ENCODE measurements at regions not wholly inside any gene's neighbourhood (a gene's known extent, or its start where the extent isn't known, plus 50 kb on each side); places are given as distances from the start of the nearest gene placed in this dataset.
"Not testable (repeated sequence)": the region's sequence is repeated elsewhere in the genome, so short reads cannot be mapped to it uniquely, and the experiment has no call there.

- WGBS (ENCODE audit: insufficient coverage) = 71% methylated on average over 3 of the region's 3 CpGs
- H3K9me3 ChIP-seq (replicated peaks; ENCODE audit: control insufficient read depth, low read depth, low read length) = no peaks in the 10 kb centered on the region
- H3K27me3 ChIP-seq (ENCODE audit: control insufficient read depth, insufficient read depth, low read length) = no peaks in the 10 kb centered on the region
- H3K27ac ChIP-seq (ENCODE audit: low read length) = no peak overlapping the region
- no peak for DNase-seq
- H3K4me1 ChIP-seq (ENCODE audit: control insufficient read depth, insufficient read depth, low read length) = no peaks in the 10 kb centered on the region
- no peak overlapping the region for H3K4me3 ChIP-seq (ENCODE audit: low read length)
- H3K36me3 ChIP-seq (ENCODE audit: control insufficient read depth, insufficient read depth, low read length) = no peaks in the 10 kb centered on the region
Measured at GRCh38 chr14:43360239-43360638, 1146.8 kb downstream of the FSCB start.

GRCh38 chr14:43359317-43359716, 1147.8 kb downstream of the FSCB start:
- WGBS (ENCODE audit: insufficient coverage) = 100% methylated on average over 2 of the region's 4 CpGs
- H3K27me3 ChIP-seq (ENCODE audit: control insufficient read depth, insufficient read depth, low read length) = no peaks in the 10 kb centered on the region
- no peak overlapping the region for H3K27ac ChIP-seq (ENCODE audit: low read length)
- no peak overlapping the region for H3K4me3 ChIP-seq (ENCODE audit: low read length)
- DNase-seq = no peak
- H3K4me1 ChIP-seq (ENCODE audit: control insufficient read depth, insufficient read depth, low read length) = no peaks in the 10 kb centered on the region
- no peaks in the 10 kb centered on the region for H3K36me3 ChIP-seq (ENCODE audit: control insufficient read depth, insufficient read depth, low read length)
- no peaks in the 10 kb centered on the region for H3K9me3 ChIP-seq (replicated peaks; ENCODE audit: control insufficient read depth, low read depth, low read length)

- H3K27me3 ChIP-seq (ENCODE audit: control insufficient read depth, insufficient read depth, low read length) = no peaks in the 10 kb centered on the region
- no peak overlapping the region for H3K27ac ChIP-seq (ENCODE audit: low read length)
Measured at GRCh38 chr14:43356979-43357545, 1150.0 kb downstream of the FSCB start.

GRCh38 chr14:43356382-43356781, 1150.7 kb downstream of the FSCB start:
- no peaks in the 10 kb centered on the region for H3K36me3 ChIP-seq (ENCODE audit: control insufficient read depth, insufficient read depth, low read length)
- H3K9me3 ChIP-seq (replicated peaks; ENCODE audit: control insufficient read depth, low read depth, low read length) = no peaks in the 10 kb centered on the region
- no peak overlapping the region for H3K27ac ChIP-seq (ENCODE audit: low read length)
- no peaks in the 10 kb centered on the region for H3K4me1 ChIP-seq (ENCODE audit: control insufficient read depth, insufficient read depth, low read length)
- no peak overlapping the region for H3K4me3 ChIP-seq (ENCODE audit: low read length)
- WGBS (ENCODE audit: insufficient coverage) = 43% methylated on average over 1 of the region's 1 CpG
- H3K27me3 ChIP-seq (ENCODE audit: control insufficient read depth, insufficient read depth, low read length) = no peaks in the 10 kb centered on the region
- no peak for DNase-seq

More at GRCh38 chr14:43356979-43357545, 1150.0 kb downstream of the FSCB start:
- Histone ChIP-seq H3K4me3 (ENCODE audit: low read length) (no peak overlapping the region), H3K36me3 (ENCODE audit: control insufficient read depth, insufficient read depth, low read length) (no peaks in the 10 kb centered on the region), H3K9me3 (replicated peaks; ENCODE audit: control insufficient read depth, low read depth, low read length) (no peaks in the 10 kb centered on the region), H3K4me1 (ENCODE audit: control insufficient read depth, insufficient read depth, low read length) (no peaks in the 10 kb centered on the region)
- DNase-seq = no peak

- Histone ChIP-seq H3K36me3 (ENCODE audit: control insufficient read depth, insufficient read depth, low read length) (no peaks in the 10 kb centered on the region), H3K4me1 (ENCODE audit: control insufficient read depth, insufficient read depth, low read length) (no peaks in the 10 kb centered on the region), H3K9me3 (replicated peaks; ENCODE audit: control insufficient read depth, low read depth, low read length) (no peaks in the 10 kb centered on the region), H3K27me3 (ENCODE audit: control insufficient read depth, insufficient read depth, low read length) (no peaks in the 10 kb centered on the region), H3K27ac (ENCODE audit: low read length) (no peak overlapping the region), H3K4me3 (ENCODE audit: low read length) (no peak overlapping the region)
- WGBS (ENCODE audit: insufficient coverage) = 88% methylated on average over 2 of the region's 3 CpGs
- no peak for DNase-seq
Measured at GRCh38 chr14:43341921-43342320, 1165.2 kb downstream of the FSCB start.

GRCh38 chr14:43338713-43339112, 1168.4 kb downstream of the FSCB start:
- no CpG with 5 or more reads among the region's 1 CpG for WGBS (ENCODE audit: insufficient coverage)
- H3K36me3 ChIP-seq (ENCODE audit: control insufficient read depth, insufficient read depth, low read length) = no peaks in the 10 kb centered on the region
- H3K4me1 ChIP-seq (ENCODE audit: control insufficient read depth, insufficient read depth, low read length) = no peaks in the 10 kb centered on the region
- no peak overlapping the region for H3K4me3 ChIP-seq (ENCODE audit: low read length)
- H3K27me3 ChIP-seq (ENCODE audit: control insufficient read depth, insufficient read depth, low read length) = no peaks in the 10 kb centered on the region
- no peaks in the 10 kb centered on the region for H3K9me3 ChIP-seq (replicated peaks; ENCODE audit: control insufficient read depth, low read depth, low read length)
- no peak for DNase-seq
- H3K27ac ChIP-seq (ENCODE audit: low read length) = no peak overlapping the region

- Histone ChIP-seq H3K9me3 (replicated peaks; ENCODE audit: control insufficient read depth, low read depth, low read length) (no peaks in the 10 kb centered on the region), H3K4me3 (ENCODE audit: low read length) (no peak overlapping the region), H3K27ac (ENCODE audit: low read length) (no peak overlapping the region), H3K27me3 (ENCODE audit: control insufficient read depth, insufficient read depth, low read length) (no peaks in the 10 kb centered on the region), H3K36me3 (ENCODE audit: control insufficient read depth, insufficient read depth, low read length) (no peaks in the 10 kb centered on the region), H3K4me1 (ENCODE audit: control insufficient read depth, insufficient read depth, low read length) (no peaks in the 10 kb centered on the region)
- no CpG with 5 or more reads among the region's 2 CpGs for WGBS (ENCODE audit: insufficient coverage)
- DNase-seq = peak; percentile 52
Measured at GRCh38 chr14:43336351-43336750, 1170.7 kb downstream of the FSCB start.

GRCh38 chr14:43326501-43327407, 1180.3 kb downstream of the FSCB start:
- H3K27ac ChIP-seq (ENCODE audit: low read length); H3K4me3 ChIP-seq (ENCODE audit: low read length); H3K4me1 ChIP-seq (ENCODE audit: control insufficient read depth, insufficient read depth, low read length); H3K9me3 ChIP-seq (replicated peaks; ENCODE audit: control insufficient read depth, low read depth, low read length); H3K27me3 ChIP-seq (ENCODE audit: control insufficient read depth, insufficient read depth, low read length); DNase-seq; H3K36me3 ChIP-seq (ENCODE audit: control insufficient read depth, insufficient read depth, low read length): not testable (repeated sequence)
- WGBS (ENCODE audit: insufficient coverage) = 95% methylated on average over 24 of the region's 24 CpGs

- H3K27ac ChIP-seq (ENCODE audit: low read length) = no peak overlapping the region
- no peaks in the 10 kb centered on the region for H3K36me3 ChIP-seq (ENCODE audit: control insufficient read depth, insufficient read depth, low read length)
- WGBS (ENCODE audit: insufficient coverage) = no CpG with 5 or more reads among the region's 2 CpGs
- no peak overlapping the region for H3K4me3 ChIP-seq (ENCODE audit: low read length)
- no peaks in the 10 kb centered on the region for H3K27me3 ChIP-seq (ENCODE audit: control insufficient read depth, insufficient read depth, low read length)
- no peaks in the 10 kb centered on the region for H3K9me3 ChIP-seq (replicated peaks; ENCODE audit: control insufficient read depth, low read depth, low read length)
- H3K4me1 ChIP-seq (ENCODE audit: control insufficient read depth, insufficient read depth, low read length) = no peaks in the 10 kb centered on the region
- no peak for DNase-seq
Measured at GRCh38 chr14:43316427-43316826, 1190.7 kb downstream of the FSCB start.

GRCh38 chr14:43313719-43314118, 1193.4 kb downstream of the FSCB start:
- Histone ChIP-seq H3K9me3 (replicated peaks; ENCODE audit: control insufficient read depth, low read depth, low read length) (no peaks in the 10 kb centered on the region), H3K27ac (ENCODE audit: low read length) (no peak overlapping the region), H3K27me3 (ENCODE audit: control insufficient read depth, insufficient read depth, low read length) (no peaks in the 10 kb centered on the region), H3K4me3 (ENCODE audit: low read length) (no peak overlapping the region), H3K36me3 (ENCODE audit: control insufficient read depth, insufficient read depth, low read length) (no peaks in the 10 kb centered on the region), H3K4me1 (ENCODE audit: control insufficient read depth, insufficient read depth, low read length) (no peaks in the 10 kb centered on the region)
- no CpG with 5 or more reads among the region's 1 CpG for WGBS (ENCODE audit: insufficient coverage)
- no peak for DNase-seq
